ENCODE measurements at regions not wholly inside any gene's neighbourhood (a gene's known extent, or its start where the extent isn't known, plus 50 kb on each side); places are given as distances from the start of the nearest gene placed in this dataset.

- DNase-seq, result no peak
These were observed 86.3 kb upstream of the HIVEP1 start for GRCh38 chr6:11925805-11926204.

GRCh38 chr6:11923621-11924020 lies 88.5 kb upstream of the HIVEP1 start:
- no peak for DNase-seq

GRCh38 chr6:11922901-11923300 lies 89.2 kb upstream of the HIVEP1 start:
- no peak for DNase-seq

GRCh38 chr6:11921751-11922150 lies 90.4 kb upstream of the HIVEP1 start:
- DNase-seq, result no peak

GRCh38 chr6:11921017-11921438 lies 91.1 kb upstream of the HIVEP1 start:
- no peak for DNase-seq

GRCh38 chr6:11920566-11920965 lies 91.5 kb upstream of the HIVEP1 start:
- DNase-seq, result no peak

- DNase-seq, result no peak
These were observed 92.2 kb upstream of the HIVEP1 start for GRCh38 chr6:11919771-11920440.

GRCh38 chr6:11918739-11919605 lies 93.1 kb upstream of the HIVEP1 start:
- DNase-seq, result peak; percentile 41 to 50

GRCh38 chr6:11917951-11918738 lies 94.0 kb upstream of the HIVEP1 start:
- DNase-seq, result peak; percentile 76 to 84

GRCh38 chr6:11912420-11912819 lies 99.7 kb upstream of the HIVEP1 start:
- no peak for DNase-seq

GRCh38 chr6:11911538-11911937 lies 100.6 kb upstream of the HIVEP1 start:
- DNase-seq, result no peak

GRCh38 chr6:11909696-11910132 lies 102.4 kb upstream of the HIVEP1 start:
- no peak for DNase-seq

GRCh38 chr6:11908436-11909105 lies 103.5 kb upstream of the HIVEP1 start:
- peak in 1 of 2 donors; percentile 43 for DNase-seq

GRCh38 chr6:11903645-11904044 lies 108.5 kb upstream of the HIVEP1 start:
- no peak for DNase-seq

- no peak for DNase-seq
These were observed 109.6 kb upstream of the HIVEP1 start for GRCh38 chr6:11902527-11902926.

GRCh38 chr6:11900662-11901598 lies 111.2 kb upstream of the HIVEP1 start:
- DNase-seq, result no peak

GRCh38 chr6:11899645-11900044 lies 112.5 kb upstream of the HIVEP1 start:
- DNase-seq, result no peak

- no peak for DNase-seq
These were observed 115.6 kb upstream of the ADTRP start for GRCh38 chr6:11894212-11894611.

GRCh38 chr6:11891547-11891946 lies 112.9 kb upstream of the ADTRP start:
- no peak for DNase-seq

GRCh38 chr6:11890849-11891248 lies 112.2 kb upstream of the ADTRP start:
- no peak for DNase-seq

- DNase-seq, result no peak
These were observed 111.6 kb upstream of the ADTRP start for GRCh38 chr6:11890209-11890608.

Measured in right lung (tissue), 2 donors.